Uterus (tissue), 3 donors: ENCODE measurements at regions not wholly inside any gene's neighbourhood (a gene's known extent, or its start where the extent isn't known, plus 50 kb on each side); places are given as distances from the start of the nearest gene placed in this dataset.

Source experiments
- DNase-seq, 2 donors: peaks; one replicate each; pipeline ENCODE4 v3.0.0-alpha.2; 2019 to 2020
- H3K27ac ChIP-seq, 2 donors: fragments of 200-600 bp; sonication (generic); 1 replicate in 1 of 2; 2 replicates in 1 of 2; pipeline ENCODE4 v1.5.1; 2016 to 2018
- H3K27me3 ChIP-seq, 2 donors: fragments of 200-600 bp; sonication (generic); one replicate each; pipeline ENCODE4 v1.5.1; 2018 to 2019; ENCODE audit warnings: control low read depth in 1 of 2
- H3K36me3 ChIP-seq, 2 donors: fragments of 200-600 bp; sonication (generic); one replicate each; pipeline ENCODE4 v1.5.1; 2019; ENCODE audit warnings: control low read depth in 1 of 2
- H3K4me1 ChIP-seq, 2 donors: fragments of 200-600 bp; sonication (generic); one replicate each; pipeline ENCODE4 v1.5.1; 2018 to 2019; ENCODE audit warnings: control low read depth in 1 of 2
- H3K4me3 ChIP-seq, 2 donors: fragments of 200-600 bp; sonication (generic); 1 replicate in 1 of 2; 2 replicates in 1 of 2; pipeline ENCODE4 v1.5.1; 2018 to 2019; ENCODE audit warnings: mild to moderate bottlenecking in 1 of 2
- H3K9me3 ChIP-seq, 2 donors: fragments of 200-600 bp; sonication (generic); one replicate each; pipeline ENCODE4 v1.5.1; 2019; ENCODE audit warnings: control low read depth in 1 of 2
- POLR2A ChIP-seq, 2 donors: fragments of 450-650 bp; IDR thresholded peaks; one replicate each; pipeline ENCODE4 v1.6.1; 2016; ENCODE audit warnings: antibody characterized with exemption in 2 of 2, mild to moderate bottlenecking in 1 of 2, moderate library complexity in 1 of 2
- intact Hi-C: fragments of 100-400 bp; cut with DNase I; formaldehyde crosslinking; loops from one replicate; pipeline ENCODE4 v1.15.1; 2023; ENCODE audit warnings: low total_unique reads
- TF ChIP-seq, protein P1 (sequence below), 4 experiments: fragments of 200-600 bp in 2 of 4; fragments of 450-650 bp in 2 of 4; sonication (generic) in 2 of 4; IDR thresholded peaks; one replicate each; pipeline ENCODE4 v1.5.1; 2016 to 2019; ENCODE audit warnings: antibody characterized with exemption in 4 of 4, mild to moderate bottlenecking in 2 of 4, moderate library complexity in 1 of 4
- donor health status: DM: yes; HTN: yes; CAD: no.

DNA sequence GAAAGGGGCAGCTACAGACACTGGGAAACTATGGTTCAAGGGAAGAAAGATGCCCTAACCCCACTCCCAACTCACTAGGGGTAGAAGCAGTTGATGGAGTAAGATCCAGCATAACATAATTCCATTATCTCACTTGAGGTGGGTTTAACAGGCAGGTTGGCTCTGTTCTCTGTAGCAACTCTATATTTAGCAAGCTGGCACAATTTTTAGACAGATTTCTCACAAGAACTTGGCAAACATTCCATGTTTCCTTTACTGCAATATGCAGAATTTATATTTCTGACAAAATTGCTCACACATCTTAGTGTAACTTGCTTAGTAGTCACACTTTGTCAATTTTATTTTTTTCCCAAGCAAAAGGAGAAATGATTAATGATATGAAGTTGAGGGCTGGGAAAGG lies 475.4 kb downstream of the RMST start:
- Histone ChIP-seq H3K4me3 (no peak overlapping the region), H3K9me3 (no peaks in the 10 kb centered on the region), H3K27ac (no peak overlapping the region), H3K4me1 (no peaks in the 10 kb centered on the region), H3K27me3 (no peaks in the 10 kb centered on the region), H3K36me3 (no peaks in the 10 kb centered on the region)
- no peak for DNase-seq
- TF ChIP-seq POLR2A (IDR thresholded peaks at IDR 0.05) = no peak
- TF ChIP-seq, protein P1, sequence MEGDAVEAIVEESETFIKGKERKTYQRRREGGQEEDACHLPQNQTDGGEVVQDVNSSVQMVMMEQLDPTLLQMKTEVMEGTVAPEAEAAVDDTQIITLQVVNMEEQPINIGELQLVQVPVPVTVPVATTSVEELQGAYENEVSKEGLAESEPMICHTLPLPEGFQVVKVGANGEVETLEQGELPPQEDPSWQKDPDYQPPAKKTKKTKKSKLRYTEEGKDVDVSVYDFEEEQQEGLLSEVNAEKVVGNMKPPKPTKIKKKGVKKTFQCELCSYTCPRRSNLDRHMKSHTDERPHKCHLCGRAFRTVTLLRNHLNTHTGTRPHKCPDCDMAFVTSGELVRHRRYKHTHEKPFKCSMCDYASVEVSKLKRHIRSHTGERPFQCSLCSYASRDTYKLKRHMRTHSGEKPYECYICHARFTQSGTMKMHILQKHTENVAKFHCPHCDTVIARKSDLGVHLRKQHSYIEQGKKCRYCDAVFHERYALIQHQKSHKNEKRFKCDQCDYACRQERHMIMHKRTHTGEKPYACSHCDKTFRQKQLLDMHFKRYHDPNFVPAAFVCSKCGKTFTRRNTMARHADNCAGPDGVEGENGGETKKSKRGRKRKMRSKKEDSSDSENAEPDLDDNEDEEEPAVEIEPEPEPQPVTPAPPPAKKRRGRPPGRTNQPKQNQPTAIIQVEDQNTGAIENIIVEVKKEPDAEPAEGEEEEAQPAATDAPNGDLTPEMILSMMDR (IDR thresholded peaks at IDR 0.05) = no peak
- intact Hi-C loops = no loop called here

DNA sequence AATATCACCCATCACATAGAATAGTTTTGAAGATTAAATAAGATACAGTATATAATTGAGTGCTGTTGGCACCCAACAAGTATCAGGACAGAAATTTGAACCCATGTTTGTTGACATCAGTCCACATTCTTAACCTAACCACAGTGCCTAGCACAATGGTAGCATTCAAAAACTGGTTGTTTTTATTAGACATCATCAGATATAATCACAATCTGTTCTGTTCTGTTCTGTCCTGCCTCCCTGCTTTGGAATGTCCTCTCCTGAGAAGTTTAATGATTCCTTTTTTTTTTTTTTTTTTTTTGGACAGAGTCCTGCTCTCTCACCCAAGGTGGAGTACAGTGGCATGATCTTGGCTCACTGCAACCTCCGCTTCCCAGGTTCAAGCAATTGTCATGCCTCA lies 476.6 kb downstream of the RMST start:
- Histone ChIP-seq H3K36me3 (no peaks in the 10 kb centered on the region), H3K27me3 (no peaks in the 10 kb centered on the region), H3K4me1 (no peaks in the 10 kb centered on the region), H3K4me3 (no peak overlapping the region), H3K27ac (no peak overlapping the region), H3K9me3 (no peaks in the 10 kb centered on the region)
- intact Hi-C loops = no loop called here
- TF ChIP-seq, protein P1 (IDR thresholded peaks at IDR 0.05) = no peak
- TF ChIP-seq POLR2A (IDR thresholded peaks at IDR 0.05) = no peak
- no peak for DNase-seq

DNA sequence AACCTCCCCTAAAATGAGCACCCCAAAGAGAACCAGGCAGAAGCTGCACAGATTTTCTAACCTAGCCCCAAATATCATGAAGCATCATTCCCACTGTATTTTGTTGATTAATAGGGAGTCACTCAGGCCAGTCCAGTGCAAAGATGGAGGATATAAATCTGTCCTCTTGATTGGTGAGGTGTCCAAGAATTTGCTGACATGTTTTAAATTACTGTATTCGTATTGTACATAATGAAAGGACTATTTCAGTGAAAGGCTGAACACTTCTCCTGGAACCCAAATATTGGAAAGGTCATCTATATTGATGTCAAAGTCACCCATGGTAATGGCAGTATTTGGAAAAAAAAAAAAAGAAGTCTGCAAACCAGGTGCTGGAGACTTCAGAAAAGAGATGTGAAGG lies 477.5 kb downstream of the RMST start:
- Histone ChIP-seq H3K4me1 (no peaks in the 10 kb centered on the region), H3K27ac (no peak overlapping the region), H3K4me3 (no peak overlapping the region), H3K36me3 (no peaks in the 10 kb centered on the region), H3K9me3 (no peaks in the 10 kb centered on the region), H3K27me3 (no peaks in the 10 kb centered on the region)
- no peak for DNase-seq
- TF ChIP-seq, protein P1 (IDR thresholded peaks at IDR 0.05) = no peak
- no peak for TF ChIP-seq POLR2A (IDR thresholded peaks at IDR 0.05)
- intact Hi-C loops = no loop called here

DNA sequence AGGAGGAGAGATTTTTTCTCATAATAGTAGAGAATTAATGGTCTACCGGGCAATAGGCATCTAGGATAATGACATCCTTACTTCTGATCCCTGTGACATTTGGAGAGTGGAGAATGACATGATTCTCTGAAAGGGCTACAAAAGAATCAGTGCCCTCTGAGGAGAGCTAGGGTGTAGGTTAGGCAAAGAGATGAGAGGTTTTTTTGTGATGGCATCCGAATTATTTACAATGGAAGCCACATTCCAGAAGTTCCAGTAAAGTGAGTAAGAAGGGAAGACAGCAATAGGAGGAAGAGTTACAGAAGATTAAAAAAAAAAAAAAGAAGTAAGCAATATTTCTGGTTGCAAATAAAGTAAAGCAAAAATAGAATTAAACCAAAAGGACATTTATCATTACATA lies 478.0 kb downstream of the RMST start:
- intact Hi-C loops = no loop called here
- H3K27ac ChIP-seq = no peak overlapping the region
- TF ChIP-seq, protein P1 (IDR thresholded peaks at IDR 0.05) = no peak
- no peak for TF ChIP-seq POLR2A (IDR thresholded peaks at IDR 0.05)

DNA sequence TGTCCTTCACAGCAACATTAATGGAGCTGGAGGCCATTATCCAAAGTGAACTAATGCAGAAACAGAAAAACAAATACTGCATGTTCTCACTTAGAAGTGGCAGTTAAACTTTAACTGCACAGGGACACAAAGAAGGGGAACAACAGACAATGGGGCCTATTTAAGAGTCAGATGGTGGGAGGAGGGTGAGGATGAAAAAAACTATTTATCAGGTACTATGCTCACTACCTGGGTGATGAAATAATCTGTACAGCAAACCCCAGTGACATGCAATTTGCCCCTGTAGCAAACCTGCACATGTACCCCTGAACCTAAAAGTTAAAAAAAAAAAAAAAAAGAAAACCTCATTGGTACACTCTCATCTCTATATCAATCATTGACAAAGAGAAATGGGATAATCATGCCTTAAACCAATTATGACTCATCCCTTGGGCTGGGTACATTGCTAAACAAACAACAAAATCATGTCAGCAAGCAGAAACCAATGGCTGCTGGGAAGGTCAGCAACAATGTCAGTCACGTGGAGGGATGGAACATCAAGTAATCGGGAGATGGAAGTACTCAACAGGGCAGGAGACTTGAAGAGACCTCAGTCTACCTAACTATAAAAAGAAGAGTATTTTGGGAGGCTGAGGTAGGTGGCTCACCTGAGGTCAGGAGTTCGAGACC lies 479.2 kb downstream of the RMST start:
- no peaks in the 10 kb centered on the region for H3K4me1 ChIP-seq
- no peaks in the 10 kb centered on the region for H3K27me3 ChIP-seq
- TF ChIP-seq POLR2A (IDR thresholded peaks at IDR 0.05) = no peak
- intact Hi-C loops = no loop called here
- no peaks in the 10 kb centered on the region for H3K36me3 ChIP-seq
- no peak for DNase-seq
- H3K27ac ChIP-seq = no peak overlapping the region
- no peak overlapping the region for H3K4me3 ChIP-seq
- H3K9me3 ChIP-seq = no peaks in the 10 kb centered on the region

More for the DNA sequence above, 478.0 kb downstream of the RMST start:
- H3K4me3 ChIP-seq = no peak overlapping the region
- no peaks in the 10 kb centered on the region for H3K4me1 ChIP-seq
- no peak for DNase-seq
- H3K9me3 ChIP-seq = no peaks in the 10 kb centered on the region
- no peaks in the 10 kb centered on the region for H3K36me3 ChIP-seq
- H3K27me3 ChIP-seq = no peaks in the 10 kb centered on the region

DNA sequence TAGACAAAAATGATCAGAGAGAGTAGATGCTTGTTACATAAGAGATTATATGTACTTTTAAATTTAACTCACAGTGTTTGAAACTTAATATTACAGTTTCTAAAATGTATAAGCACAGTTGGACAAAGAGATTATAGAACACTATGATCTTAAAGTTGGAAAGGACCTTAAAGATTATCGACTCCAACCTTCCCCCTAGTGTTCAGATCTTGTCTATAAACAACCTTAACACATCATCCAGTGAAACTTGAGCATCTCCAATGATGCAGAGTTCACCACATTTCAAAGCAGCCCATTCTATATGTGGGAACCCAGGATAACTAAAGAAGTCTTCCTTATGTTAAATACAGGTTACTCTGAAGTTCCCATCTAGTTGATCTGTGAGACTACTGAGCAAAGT lies 480.8 kb downstream of the RMST start:
- intact Hi-C loops = no loop called here
- no peak overlapping the region for H3K27ac ChIP-seq
- no peaks in the 10 kb centered on the region for H3K36me3 ChIP-seq
- no peaks in the 10 kb centered on the region for H3K4me1 ChIP-seq
- no peak for DNase-seq
- H3K9me3 ChIP-seq = no peaks in the 10 kb centered on the region
- H3K27me3 ChIP-seq = no peaks in the 10 kb centered on the region
- no peak for TF ChIP-seq POLR2A (IDR thresholded peaks at IDR 0.05)
- TF ChIP-seq, protein P1 (IDR thresholded peaks at IDR 0.05) = no peak
- no peak overlapping the region for H3K4me3 ChIP-seq
